Fibroblast of lung (primary cell): ENCODE measurements at regions not wholly inside any gene's neighbourhood (a gene's known extent, or its start where the extent isn't known, plus 50 kb on each side); places are given as distances from the start of the nearest gene placed in this dataset.

ENCODE experiments used
- DNase-seq, 2 donors: peaks; one replicate each; pipeline versions ENCODE4 v3.0.0 to v3.0.0-alpha.2; 2010; ENCODE audit warnings: low read depth in 2 of 2
- H2AFZ ChIP-seq: 2 replicates; pipeline ENCODE4 v1.5.1; 2012; ENCODE audit warnings: low read length, control low read depth, inconsistent platforms
- H3K27ac ChIP-seq: 2 replicates; pipeline ENCODE4 v1.5.1; 2011; ENCODE audit warnings: low read length, control low read depth; ENCODE audit not compliant: insufficient read depth
- H3K27me3 ChIP-seq: 2 replicates; pipeline ENCODE4 v1.5.1; 2011; ENCODE audit warnings: mild to moderate bottlenecking, low read length; ENCODE audit not compliant: control insufficient read depth, insufficient read depth
- H3K36me3 ChIP-seq: 2 replicates; pipeline ENCODE4 v1.5.1; 2011; ENCODE audit warnings: low read length; ENCODE audit not compliant: control insufficient read depth, insufficient read depth
- H3K4me1 ChIP-seq: 2 replicates; pipeline ENCODE4 v1.5.1; 2011; ENCODE audit warnings: low read length; ENCODE audit not compliant: control insufficient read depth, insufficient read depth; ENCODE audit errors: extremely low read depth
- H3K4me2 ChIP-seq: 2 replicates; pipeline ENCODE4 v1.5.1; 2011; ENCODE audit warnings: low read length, control low read depth; ENCODE audit not compliant: insufficient read depth; ENCODE audit errors: extremely low read depth
- H3K4me3 ChIP-seq, 4 experiments: fragments of 200-600 bp in 1 of 4; sonication (generic) in 1 of 4; replicated peaks in 1 of 4; 2 replicates each; pipeline ENCODE4 v1.5.1; 2011 to 2016; ENCODE audit warnings: low read length in 4 of 4, low read depth in 3 of 4, mild to moderate bottlenecking in 3 of 4, control low read depth in 2 of 4, inconsistent platforms in 1 of 4, mixed read lengths in 1 of 4; ENCODE audit not compliant: insufficient read depth in 1 of 4; ENCODE audit errors: control extremely low read depth in 1 of 4
- H3K79me2 ChIP-seq: 2 replicates; pipeline ENCODE4 v1.5.1; 2012; ENCODE audit warnings: mild to moderate bottlenecking, low read length, inconsistent platforms; ENCODE audit not compliant: control insufficient read depth, insufficient read depth
- H3K9ac ChIP-seq: 2 replicates; pipeline ENCODE4 v1.5.1; 2011; ENCODE audit warnings: mild to moderate bottlenecking, low read length, control low read depth; ENCODE audit not compliant: insufficient read depth
- H3K9me3 ChIP-seq: 2 replicates; pipeline ENCODE4 v1.5.1; 2012; ENCODE audit warnings: low read depth, low read length; ENCODE audit not compliant: control insufficient read depth, insufficient read depth
- H4K20me1 ChIP-seq: 2 replicates; pipeline ENCODE4 v1.5.1; 2011; ENCODE audit warnings: low read length; ENCODE audit not compliant: control insufficient read depth, insufficient read depth; ENCODE audit errors: extremely low read depth
- EZH2 ChIP-seq: IDR thresholded peaks from 2 replicates; pipeline ENCODE4 v1.5.1; 2012; ENCODE audit warnings: low read length, control low read depth, mild to moderate bottlenecking; ENCODE audit errors: missing control alignments
- TF ChIP-seq, protein P1 (sequence below), 2 donors: IDR thresholded peaks in 1 of 2; conservative IDR thresholded peaks in 1 of 2; 1 replicate in 1 of 2; 2 replicates in 1 of 2; pipeline ENCODE4 v1.5.1; 2011 to 2012; ENCODE audit warnings: low read length in 2 of 2, control low read depth in 1 of 2, inconsistent platforms in 1 of 2, low read depth in 1 of 2, mild to moderate bottlenecking in 1 of 2

DNA sequence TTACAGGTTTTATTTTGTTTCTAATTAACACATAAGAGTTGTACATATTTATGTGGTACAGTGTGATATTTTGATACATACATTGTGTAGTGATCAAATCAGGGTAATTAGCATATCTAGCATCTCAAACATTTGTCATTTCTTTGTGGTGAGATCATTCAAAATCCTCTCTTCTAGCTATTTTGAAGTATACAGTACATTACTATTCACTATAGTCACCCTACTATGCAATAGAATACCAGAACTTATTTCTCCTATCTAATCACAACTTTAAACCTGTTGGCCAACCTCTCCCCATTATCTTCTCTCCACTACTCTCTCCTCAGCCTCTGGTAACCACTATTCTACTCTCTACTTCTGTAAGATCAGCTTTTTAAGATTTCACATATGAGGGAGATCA is 325.8 kb downstream of the CYP26B1 start:
- no peak for TF ChIP-seq EZH2
- TF ChIP-seq, protein P1, sequence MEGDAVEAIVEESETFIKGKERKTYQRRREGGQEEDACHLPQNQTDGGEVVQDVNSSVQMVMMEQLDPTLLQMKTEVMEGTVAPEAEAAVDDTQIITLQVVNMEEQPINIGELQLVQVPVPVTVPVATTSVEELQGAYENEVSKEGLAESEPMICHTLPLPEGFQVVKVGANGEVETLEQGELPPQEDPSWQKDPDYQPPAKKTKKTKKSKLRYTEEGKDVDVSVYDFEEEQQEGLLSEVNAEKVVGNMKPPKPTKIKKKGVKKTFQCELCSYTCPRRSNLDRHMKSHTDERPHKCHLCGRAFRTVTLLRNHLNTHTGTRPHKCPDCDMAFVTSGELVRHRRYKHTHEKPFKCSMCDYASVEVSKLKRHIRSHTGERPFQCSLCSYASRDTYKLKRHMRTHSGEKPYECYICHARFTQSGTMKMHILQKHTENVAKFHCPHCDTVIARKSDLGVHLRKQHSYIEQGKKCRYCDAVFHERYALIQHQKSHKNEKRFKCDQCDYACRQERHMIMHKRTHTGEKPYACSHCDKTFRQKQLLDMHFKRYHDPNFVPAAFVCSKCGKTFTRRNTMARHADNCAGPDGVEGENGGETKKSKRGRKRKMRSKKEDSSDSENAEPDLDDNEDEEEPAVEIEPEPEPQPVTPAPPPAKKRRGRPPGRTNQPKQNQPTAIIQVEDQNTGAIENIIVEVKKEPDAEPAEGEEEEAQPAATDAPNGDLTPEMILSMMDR (conservative IDR thresholded peaks at IDR 0.05 in 1 of 2, IDR thresholded peaks at IDR 0.05 in 1 of 2; ENCODE audit: low read depth in 1 of 2, low read length in 2 of 2): no peak
- Histone ChIP-seq H3K4me1 (no peaks in the 10 kb centered on the region), H2AFZ (no peak overlapping the region), H3K9me3 (no peaks in the 10 kb centered on the region), H3K36me3 (no peaks in the 10 kb centered on the region), H3K9ac (no peak overlapping the region), H3K27me3 (no peaks in the 10 kb centered on the region), H3K4me2 (no peak overlapping the region), H3K4me3 (no peak overlapping the region), H3K79me2 (no peaks in the 10 kb centered on the region), H3K27ac (no peak overlapping the region), H4K20me1 (no peaks in the 10 kb centered on the region)
- peak in 1 of 2 donors; percentile 55 for DNase-seq

DNA sequence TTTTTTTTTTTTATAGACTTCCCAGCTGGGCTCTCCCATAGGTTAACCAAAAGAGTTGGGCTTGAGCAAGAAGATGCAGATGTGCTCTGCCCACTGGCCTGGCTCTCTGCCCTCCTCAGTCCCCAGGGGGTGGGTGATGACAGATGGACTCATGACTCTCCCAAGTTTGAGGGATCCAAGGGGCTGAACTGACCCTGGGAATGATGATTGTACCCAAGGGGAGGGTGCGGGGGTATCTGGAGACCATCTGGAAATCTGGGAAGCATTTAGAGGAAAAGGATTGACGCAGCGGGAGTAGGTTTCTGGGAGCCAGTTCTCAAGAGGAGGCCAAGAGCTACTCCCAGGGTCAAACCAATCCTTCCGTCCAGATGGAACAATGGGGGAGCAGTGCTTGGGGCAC is 330.8 kb downstream of the CYP26B1 start:
- H3K4me2 ChIP-seq: no peak overlapping the region
- H4K20me1 ChIP-seq: no peaks in the 10 kb centered on the region
- peaks cover 9% of the 10 kb centered on the region for H3K27me3 ChIP-seq
- no peak for TF ChIP-seq EZH2
- TF ChIP-seq, protein P1 (conservative IDR thresholded peaks at IDR 0.05 in 1 of 2, IDR thresholded peaks at IDR 0.05 in 1 of 2; ENCODE audit: low read depth in 1 of 2, low read length in 2 of 2): no peak
- no peaks in the 10 kb centered on the region for H3K79me2 ChIP-seq
- no peak for DNase-seq
- no peak overlapping the region for H3K9ac ChIP-seq
- no peak overlapping the region for H3K4me3 ChIP-seq
- no peak overlapping the region for H3K27ac ChIP-seq
- no peak overlapping the region for H2AFZ ChIP-seq
- H3K9me3 ChIP-seq: no peaks in the 10 kb centered on the region
- H3K36me3 ChIP-seq: no peaks in the 10 kb centered on the region
- no peaks in the 10 kb centered on the region for H3K4me1 ChIP-seq

DNA sequence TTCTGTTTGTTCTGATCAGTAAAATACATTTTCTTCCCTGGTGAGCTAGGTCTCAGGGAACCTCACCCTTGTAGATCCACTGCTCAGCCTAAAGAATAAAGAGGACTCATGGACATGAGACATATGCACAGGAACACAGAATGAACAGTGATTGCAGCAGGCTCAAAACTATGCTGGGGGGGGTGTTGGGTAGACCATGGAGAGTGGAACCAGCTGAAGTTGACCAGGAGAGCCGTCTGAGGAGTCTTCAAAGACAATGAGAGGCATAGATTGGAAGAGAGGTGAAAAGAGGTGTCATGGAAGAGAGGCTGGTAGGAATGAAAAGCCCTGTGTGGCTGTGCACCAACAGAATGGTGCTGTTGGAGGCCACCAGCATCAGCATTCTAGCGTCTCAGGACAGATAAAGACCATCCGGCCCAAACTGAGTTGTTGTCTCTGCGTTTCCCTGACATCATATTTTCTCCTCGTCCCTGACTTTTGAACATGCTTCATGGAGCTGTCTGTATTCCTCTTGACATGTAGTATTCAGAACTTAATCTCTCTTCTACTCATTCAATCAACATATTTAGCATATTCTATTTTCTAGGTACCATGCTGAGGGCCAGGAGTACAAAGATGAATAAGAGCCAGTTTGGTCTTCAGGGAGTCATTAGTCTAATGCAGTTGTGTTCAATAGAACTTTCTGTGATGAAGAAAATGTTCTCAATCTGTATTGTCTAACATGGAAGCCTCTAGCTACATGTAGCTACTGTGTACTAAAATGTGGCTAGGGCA is 331.8 kb downstream of the CYP26B1 start:
- Histone ChIP-seq H3K4me2 (no peak overlapping the region), H3K4me1 (no peaks in the 10 kb centered on the region)

More for the DNA sequence above, 331.8 kb downstream of the CYP26B1 start:
- Histone ChIP-seq H3K79me2 (no peaks in the 10 kb centered on the region), H3K9me3 (no peaks in the 10 kb centered on the region), H3K4me3 (no peak overlapping the region), H2AFZ (no peak overlapping the region), H3K36me3 (no peaks in the 10 kb centered on the region), H3K27ac (no peak overlapping the region), H3K9ac (no peak overlapping the region), H4K20me1 (no peaks in the 10 kb centered on the region), H3K27me3 (peaks cover 9% of the 10 kb centered on the region)
- TF ChIP-seq, protein P1 (conservative IDR thresholded peaks at IDR 0.05 in 1 of 2, IDR thresholded peaks at IDR 0.05 in 1 of 2; ENCODE audit: low read depth in 1 of 2, low read length in 2 of 2): no peak
- no peak for TF ChIP-seq EZH2
- DNase-seq: no peak
